ENCODE measurements at regions not wholly inside any gene's neighbourhood (a gene's known extent, or its start where the extent isn't known, plus 50 kb on each side); places are given as distances from the start of the nearest gene placed in this dataset.

GRCh38 chr4:164482092-164482404 lies 271.9 kb upstream of the SMIM31 start:
- no peak overlapping the region for H3K4me3 ChIP-seq (ENCODE audit: low read depth in 1 of 3, low read length in 3 of 3)
- TF ChIP-seq HNF4A (conservative IDR thresholded peaks at IDR 0.05) (no peak), GABPA (IDR thresholded peaks at IDR 0.05 in 1 of 2, conservative IDR thresholded peaks at IDR 0.05 in 1 of 2) (no peak), SP1 (IDR thresholded peaks at IDR 0.05) (no peak), REST (IDR thresholded peaks at IDR 0.05) (no peak), JUND (IDR thresholded peaks at IDR 0.05) (no peak), TAF1 (conservative IDR thresholded peaks at IDR 0.05) (no peak), RXRA (IDR thresholded peaks at IDR 0.05) (no peak), FOXA1 (IDR thresholded peaks at IDR 0.05) (no peak), CTCF (IDR thresholded peaks at IDR 0.05; ENCODE audit: low read depth, low read length, missing input control) (no peak), MAX (IDR thresholded peaks at IDR 0.05) (no peak), NR2F2 (IDR thresholded peaks at IDR 0.05) (no peak), RAD21 (IDR thresholded peaks at IDR 0.05) (no peak), YY1 (IDR thresholded peaks at IDR 0.05) (no peak), ATF3 (IDR thresholded peaks at IDR 0.05) (no peak), HNF4G (IDR thresholded peaks at IDR 0.05) (no peak), ZBTB33 (IDR thresholded peaks at IDR 0.05) (no peak), EGR1 (IDR thresholded peaks at IDR 0.05; ENCODE audit: low read depth in 2 of 2) (no peak), FOXA2 (IDR thresholded peaks at IDR 0.05) (no peak)
- H3K4me1 ChIP-seq (ENCODE audit: control insufficient read depth in 4 of 4, insufficient read depth in 4 of 4, low read length in 3 of 4), result no peaks in the 10 kb centered on the region
- no peak for DNase-seq (ENCODE audit: low spot score)
- H3K27me3 ChIP-seq (ENCODE audit: control insufficient read depth in 4 of 4, insufficient read depth in 4 of 4, low read length in 3 of 4), result no peaks in the 10 kb centered on the region
- 48% methylated on average over 4 of the region's 4 CpGs for WGBS
- no peak overlapping the region for H3K27ac ChIP-seq (ENCODE audit: low read depth in 1 of 2, low read length in 2 of 2)
- peaks cover 0 to 1% (median 0%) of the 10 kb centered on the region in 4 donors for H3K9me3 ChIP-seq (ENCODE audit: control insufficient read depth in 4 of 4, low read length in 3 of 4)
- no peaks in the 10 kb centered on the region for H3K36me3 ChIP-seq (ENCODE audit: control insufficient read depth in 4 of 4, insufficient read depth in 3 of 4, low read depth in 1 of 4, low read length in 3 of 4)
- H3K9ac ChIP-seq (ENCODE audit: low read depth in 1 of 2, low read length in 2 of 2), result no peak overlapping the region

GRCh38 chr4:164482758-164483157 lies 271.2 kb upstream of the SMIM31 start:
- Histone ChIP-seq H3K9me3 (ENCODE audit: control insufficient read depth in 4 of 4, low read length in 3 of 4) (no peaks in the 10 kb centered on the region), H3K9ac (ENCODE audit: low read depth in 1 of 2, low read length in 2 of 2) (no peak overlapping the region), H3K4me3 (ENCODE audit: low read depth in 1 of 3, low read length in 3 of 3) (no peak overlapping the region), H3K27ac (ENCODE audit: low read depth in 1 of 2, low read length in 2 of 2) (no peak overlapping the region), H3K27me3 (ENCODE audit: control insufficient read depth in 4 of 4, insufficient read depth in 4 of 4, low read length in 3 of 4) (no peaks in the 10 kb centered on the region), H3K4me1 (ENCODE audit: control insufficient read depth in 4 of 4, insufficient read depth in 4 of 4, low read length in 3 of 4) (no peaks in the 10 kb centered on the region), H3K36me3 (ENCODE audit: control insufficient read depth in 4 of 4, insufficient read depth in 3 of 4, low read depth in 1 of 4, low read length in 3 of 4) (no peaks in the 10 kb centered on the region)
- TF ChIP-seq SP1 (IDR thresholded peaks at IDR 0.05), result no peak
- TF ChIP-seq NR2F2 (IDR thresholded peaks at IDR 0.05), result no peak
- no peak for TF ChIP-seq FOXA1 (IDR thresholded peaks at IDR 0.05)
- no peak for TF ChIP-seq EGR1 (IDR thresholded peaks at IDR 0.05; ENCODE audit: low read depth in 2 of 2)
- no peak for TF ChIP-seq TAF1 (conservative IDR thresholded peaks at IDR 0.05)
- TF ChIP-seq CTCF (IDR thresholded peaks at IDR 0.05; ENCODE audit: low read depth, low read length, missing input control), result no peak
- TF ChIP-seq ZBTB33 (IDR thresholded peaks at IDR 0.05), result no peak
- TF ChIP-seq YY1 (IDR thresholded peaks at IDR 0.05), result no peak
- TF ChIP-seq RXRA (IDR thresholded peaks at IDR 0.05), result no peak
- TF ChIP-seq ATF3 (IDR thresholded peaks at IDR 0.05), result no peak
- no peak for TF ChIP-seq RAD21 (IDR thresholded peaks at IDR 0.05)
- TF ChIP-seq HNF4G (IDR thresholded peaks at IDR 0.05), result no peak
- no peak for TF ChIP-seq MAX (IDR thresholded peaks at IDR 0.05)
- TF ChIP-seq GABPA (IDR thresholded peaks at IDR 0.05 in 1 of 2, conservative IDR thresholded peaks at IDR 0.05 in 1 of 2), result no peak
- DNase-seq (ENCODE audit: low spot score), result no peak

All from liver (tissue), 8 donors.